ENCODE measurements at regions not wholly inside any gene's neighbourhood (a gene's known extent, or its start where the extent isn't known, plus 50 kb on each side); places are given as distances from the start of the nearest gene placed in this dataset.
"Not testable (repeated sequence)": the region's sequence is repeated elsewhere in the genome, so short reads cannot be mapped to it uniquely, and the experiment has no call there.

- no peak for DNase-seq (ENCODE audit: low read depth)
Observed at GRCh38 chr7:82701949-82702348, 258.4 kb upstream of the CACNA2D1 start.

GRCh38 chr7:82700741-82701140, 257.2 kb upstream of the CACNA2D1 start:
- no peak for DNase-seq (ENCODE audit: low read depth)

- no peak for DNase-seq (ENCODE audit: low read depth)
Observed at GRCh38 chr7:82699773-82700186, 256.2 kb upstream of the CACNA2D1 start.

- no peak for DNase-seq (ENCODE audit: low read depth)
Observed at GRCh38 chr7:82697897-82698296, 254.3 kb upstream of the CACNA2D1 start.

- DNase-seq (ENCODE audit: low read depth) = no peak
Observed at GRCh38 chr7:82696631-82697030, 253.1 kb upstream of the CACNA2D1 start.

GRCh38 chr7:82694022-82694421, 250.4 kb upstream of the CACNA2D1 start:
- no peak for DNase-seq (ENCODE audit: low read depth)

- no peak for DNase-seq (ENCODE audit: low read depth)
Observed at GRCh38 chr7:82690929-82691328, 247.4 kb upstream of the CACNA2D1 start.

GRCh38 chr7:82685214-82685613, 241.6 kb upstream of the CACNA2D1 start:
- no peak for DNase-seq (ENCODE audit: low read depth)

- DNase-seq (ENCODE audit: low read depth) = no peak
Observed at GRCh38 chr7:82678716-82679115, 235.1 kb upstream of the CACNA2D1 start.

- no peak for DNase-seq (ENCODE audit: low read depth)
Observed at GRCh38 chr7:82678259-82678658, 234.7 kb upstream of the CACNA2D1 start.

- DNase-seq (ENCODE audit: low read depth) = no peak
Observed at GRCh38 chr7:82677493-82677892, 233.9 kb upstream of the CACNA2D1 start.

- DNase-seq (ENCODE audit: low read depth) = no peak
Observed at GRCh38 chr7:82676777-82677463, 233.3 kb upstream of the CACNA2D1 start.

GRCh38 chr7:82675396-82675795, 231.8 kb upstream of the CACNA2D1 start:
- DNase-seq (ENCODE audit: low read depth) = no peak

- no peak for DNase-seq (ENCODE audit: low read depth)
Observed at GRCh38 chr7:82674268-82674667, 230.7 kb upstream of the CACNA2D1 start.

- DNase-seq (ENCODE audit: low read depth) = no peak
Observed at GRCh38 chr7:82672078-82672477, 228.5 kb upstream of the CACNA2D1 start.

GRCh38 chr7:82669141-82669540, 225.6 kb upstream of the CACNA2D1 start:
- no peak for DNase-seq (ENCODE audit: low read depth)

- no peak for DNase-seq (ENCODE audit: low read depth)
Observed at GRCh38 chr7:82668676-82669075, 225.1 kb upstream of the CACNA2D1 start.

- no peak for DNase-seq (ENCODE audit: low read depth)
Observed at GRCh38 chr7:82665966-82666507, 222.5 kb upstream of the CACNA2D1 start.

- no peak for DNase-seq (ENCODE audit: low read depth)
Observed at GRCh38 chr7:82655965-82656364, 212.4 kb upstream of the CACNA2D1 start.

- not testable (repeated sequence) for DNase-seq (ENCODE audit: low read depth)
Observed at GRCh38 chr7:82650095-82650494, 206.5 kb upstream of the CACNA2D1 start.

- DNase-seq (ENCODE audit: low read depth) = no peak
Observed at GRCh38 chr7:82633592-82633991, 190.0 kb upstream of the CACNA2D1 start.

- DNase-seq (ENCODE audit: low read depth) = no peak
Observed at GRCh38 chr7:82631998-82632397, 188.4 kb upstream of the CACNA2D1 start.

GRCh38 chr7:82629583-82629982, 186.0 kb upstream of the CACNA2D1 start:
- DNase-seq (ENCODE audit: low read depth) = no peak

GRCh38 chr7:82625377-82625776, 181.8 kb upstream of the CACNA2D1 start:
- no peak for DNase-seq (ENCODE audit: low read depth)
